G401.6 (cell line): ENCODE measurements at regions not wholly inside any gene's neighbourhood (a gene's known extent, or its start where the extent isn't known, plus 50 kb on each side); places are given as distances from the start of the nearest gene placed in this dataset.

ENCODE experiments used
- FAIRE-seq: peaks from 2 replicates; lab custom pipeline; 2012; peaks lifted over from hg19 to GRCh38; lab: Jason Lieb, UNC

DNA sequence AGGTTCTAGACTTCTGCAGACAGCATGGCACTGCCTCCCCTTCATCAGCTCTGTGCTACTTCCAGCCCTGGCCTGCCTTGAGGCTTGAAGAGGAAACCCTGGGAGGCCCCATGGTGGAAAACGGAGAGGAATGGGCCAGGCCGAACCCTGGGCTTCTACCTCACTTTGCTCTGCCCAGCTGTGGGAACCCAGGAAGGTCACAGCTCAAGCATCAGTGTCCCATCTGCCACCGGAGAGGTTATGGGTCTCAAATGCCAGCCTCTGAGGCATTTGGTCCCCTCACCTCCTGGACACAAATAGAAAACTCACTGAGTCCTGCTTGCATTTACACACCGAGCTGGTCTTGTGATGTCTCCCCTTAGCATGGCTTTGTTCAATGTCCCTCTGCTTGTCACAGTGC lies 80.1 kb upstream of the ALDH1B1 start:
- no peak for FAIRE-seq

- no peak for FAIRE-seq
These were observed 80.9 kb upstream of the ALDH1B1 start for GRCh38 chr9:38311382-38312270.

DNA sequence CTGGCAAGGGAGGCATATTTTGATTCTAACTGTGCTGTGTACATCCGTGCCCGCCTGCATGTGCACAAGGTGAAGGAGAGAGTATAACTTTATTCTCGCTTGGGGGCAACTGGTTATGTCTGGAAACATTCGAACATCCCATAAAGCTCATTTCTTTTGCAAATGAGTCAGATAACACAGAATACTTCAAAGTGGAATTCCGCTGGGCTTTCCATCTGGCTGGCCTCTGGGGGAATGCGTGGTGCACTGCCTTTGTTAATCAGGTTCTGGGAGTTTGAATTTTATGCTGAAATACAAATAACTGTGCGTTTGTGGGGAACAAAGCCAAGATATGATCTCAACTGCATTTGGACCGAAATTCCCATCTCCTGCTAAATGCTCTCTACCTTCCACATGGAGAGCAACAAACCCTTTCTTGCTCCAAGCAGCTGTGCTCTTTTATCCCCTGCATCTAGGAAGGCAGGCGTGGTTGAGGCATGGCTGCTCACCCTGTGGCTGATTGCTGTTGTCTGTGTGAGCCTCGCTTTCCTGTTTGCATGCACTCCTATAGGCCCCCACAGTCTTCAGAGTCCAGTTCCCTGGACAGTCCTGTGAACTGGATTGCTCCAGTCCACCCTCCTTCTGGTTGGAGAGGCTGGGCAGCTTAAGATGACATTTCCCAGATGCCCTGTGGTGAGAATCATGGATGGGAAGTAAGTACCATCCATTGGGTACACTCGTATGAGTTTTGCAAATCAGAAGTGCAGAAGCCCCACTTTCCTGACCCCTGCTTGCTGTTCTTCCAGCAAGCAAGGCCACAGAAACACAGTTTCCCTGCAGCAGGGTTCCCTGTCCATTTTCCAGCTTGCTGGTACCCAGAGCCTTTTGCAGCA lies 82.9 kb upstream of the ALDH1B1 start:
- FAIRE-seq, result no peak

GRCh38 chr9:38308136-38308535 lies 84.4 kb upstream of the ALDH1B1 start:
- no peak for FAIRE-seq

- no peak for FAIRE-seq
These were observed 85.6 kb upstream of the ALDH1B1 start for GRCh38 chr9:38306899-38307298.

DNA sequence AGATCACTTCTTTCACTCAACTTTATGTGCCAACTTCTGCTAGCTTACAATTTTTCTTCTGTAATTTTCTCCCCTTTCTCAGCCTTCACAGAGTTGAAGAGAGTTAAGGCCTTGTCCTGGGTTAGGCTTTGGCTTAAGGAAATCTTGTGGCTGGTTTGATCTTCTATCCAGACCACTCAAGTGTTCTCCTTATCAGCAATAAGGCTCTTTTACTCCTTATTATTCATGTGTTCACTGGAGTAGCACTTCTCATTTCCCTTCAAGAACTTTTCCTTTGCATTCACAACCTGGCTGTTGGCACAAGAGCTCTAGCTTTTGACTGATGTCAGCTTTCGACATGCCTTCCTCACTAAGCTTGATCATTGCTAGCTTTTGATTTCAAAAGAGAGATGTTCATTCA lies 86.9 kb upstream of the ALDH1B1 start:
- FAIRE-seq, result no peak

DNA sequence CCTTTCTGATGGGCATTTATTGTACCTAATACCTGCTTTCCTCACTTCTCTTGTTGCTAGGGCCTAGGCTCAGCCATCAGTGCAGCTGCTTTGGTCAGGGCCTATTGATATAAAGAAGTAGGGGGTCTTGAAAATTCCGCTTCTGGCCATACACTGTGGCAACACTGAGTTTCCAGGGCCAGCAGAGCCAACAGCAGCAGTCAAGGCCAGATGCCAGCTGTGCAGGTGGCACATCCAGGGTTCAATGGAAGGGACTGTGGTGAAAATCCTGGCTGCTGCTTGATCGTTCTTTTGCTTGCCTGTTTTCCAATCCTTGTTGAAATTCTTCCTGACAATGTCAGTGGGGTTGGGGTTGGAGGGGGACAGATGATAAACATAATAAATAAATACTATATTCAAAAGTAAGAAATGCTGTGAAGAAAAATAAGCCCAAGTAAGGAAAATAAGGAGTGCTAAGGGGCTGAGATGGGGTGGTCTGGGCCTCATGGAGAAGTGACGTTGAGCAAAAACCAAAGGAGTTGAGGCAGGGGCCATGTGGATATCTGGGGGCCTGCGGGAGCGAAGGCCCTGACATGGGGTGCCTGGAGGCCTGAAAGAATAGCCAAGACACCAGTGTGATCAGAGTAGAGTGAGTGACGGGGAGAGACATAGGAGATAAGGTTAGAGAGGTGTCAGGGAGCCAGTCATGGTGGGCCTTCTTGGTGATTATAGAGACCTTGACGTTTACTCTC lies 91.0 kb upstream of the ALDH1B1 start:
- FAIRE-seq, result no peak

DNA sequence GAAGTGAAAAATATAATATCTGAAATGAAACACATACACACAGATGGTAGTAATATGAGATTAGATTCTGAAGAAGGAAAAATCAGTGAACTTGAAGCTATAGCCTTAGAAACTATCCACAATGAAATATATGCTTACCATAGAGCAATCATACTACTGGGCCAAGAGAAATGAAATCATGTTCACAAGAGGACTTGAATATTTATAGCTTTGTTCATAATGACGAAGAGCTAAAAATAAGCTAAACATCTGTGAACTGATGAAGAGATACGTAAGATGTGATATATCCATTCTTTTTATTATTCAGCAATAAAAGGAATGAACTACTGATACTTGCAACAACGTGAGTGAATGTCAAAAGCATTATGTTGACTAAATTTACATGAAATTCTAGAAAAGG lies 92.6 kb upstream of the ALDH1B1 start:
- no peak for FAIRE-seq

- FAIRE-seq, result no peak
These were observed 93.6 kb upstream of the ALDH1B1 start for GRCh38 chr9:38298904-38299303.

- no peak for FAIRE-seq
These were observed 94.0 kb upstream of the ALDH1B1 start for GRCh38 chr9:38298503-38298902.

DNA sequence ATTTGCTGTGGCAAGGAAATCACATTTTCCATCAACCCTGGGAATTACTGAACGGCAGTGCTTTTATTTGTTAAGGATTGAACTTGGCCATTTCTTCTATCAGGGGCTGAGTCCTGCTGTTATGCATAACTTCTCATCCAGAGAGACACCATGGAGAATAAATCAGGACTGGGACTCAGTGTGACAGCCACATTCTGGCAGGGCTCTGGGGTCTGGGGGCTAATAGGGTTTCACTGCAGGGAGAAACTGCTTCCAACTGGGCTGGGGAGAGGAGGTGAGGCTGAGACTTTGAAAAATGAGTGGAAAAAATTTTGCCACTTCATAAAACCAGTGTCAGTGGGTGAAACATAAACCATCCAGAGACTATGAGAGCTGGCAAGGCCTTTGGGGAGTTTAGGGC lies 95.7 kb upstream of the ALDH1B1 start:
- FAIRE-seq, result no peak

DNA sequence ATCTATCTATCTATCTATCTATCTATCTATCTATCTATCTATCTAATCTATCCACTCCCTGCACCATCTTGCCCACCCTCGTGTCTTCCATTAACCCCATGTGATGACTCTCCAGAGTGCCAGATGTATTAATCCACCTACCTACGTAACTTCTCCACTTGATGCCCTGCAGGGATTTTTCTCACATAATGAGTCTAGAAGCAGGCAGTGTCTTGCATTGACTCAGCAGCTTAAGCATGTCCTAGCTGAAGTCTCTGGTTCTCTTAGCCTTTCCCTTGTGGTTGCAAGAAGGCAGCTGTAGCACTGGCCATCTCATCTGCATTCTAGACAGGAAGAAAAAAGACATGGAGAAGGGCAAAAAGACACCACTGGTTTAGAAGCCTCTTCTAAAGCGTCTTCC lies 96.7 kb upstream of the ALDH1B1 start:
- FAIRE-seq, result no peak

DNA sequence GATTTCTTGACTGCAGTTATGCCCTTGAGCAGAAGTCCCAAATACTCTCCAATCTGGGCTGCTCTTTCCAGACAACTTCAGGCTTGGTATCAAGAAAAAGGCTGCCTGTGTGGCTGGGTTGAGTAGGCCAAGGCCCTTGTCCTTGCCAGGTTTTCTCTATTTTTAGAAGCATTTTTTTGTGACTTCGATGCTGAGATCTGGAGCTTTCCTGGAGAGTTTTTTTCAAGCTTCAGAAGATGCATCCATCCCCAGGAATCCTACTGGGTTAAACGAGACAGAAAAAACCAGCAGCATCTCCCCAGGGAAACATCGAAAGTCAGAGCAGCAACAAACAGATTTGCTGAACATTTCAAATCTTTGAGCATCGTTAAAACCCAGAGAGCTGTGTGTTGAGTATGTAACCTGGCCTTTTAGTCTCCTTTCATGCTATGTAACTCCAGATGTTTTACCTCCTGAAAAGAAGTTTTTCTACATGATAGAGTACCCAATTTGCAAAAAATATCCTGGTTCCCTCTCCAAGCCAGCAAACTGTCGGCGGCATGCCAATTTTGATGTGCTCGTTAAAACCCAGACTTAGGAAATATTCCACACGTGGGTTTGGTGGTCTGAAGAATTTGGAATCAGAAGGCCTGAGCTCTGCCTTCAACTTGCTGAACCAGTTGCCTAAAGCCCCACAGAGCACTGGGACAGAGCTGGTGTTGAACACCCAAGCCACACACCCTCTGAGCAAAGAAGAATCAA lies 98.1 kb upstream of the ALDH1B1 start:
- FAIRE-seq, result no peak

DNA sequence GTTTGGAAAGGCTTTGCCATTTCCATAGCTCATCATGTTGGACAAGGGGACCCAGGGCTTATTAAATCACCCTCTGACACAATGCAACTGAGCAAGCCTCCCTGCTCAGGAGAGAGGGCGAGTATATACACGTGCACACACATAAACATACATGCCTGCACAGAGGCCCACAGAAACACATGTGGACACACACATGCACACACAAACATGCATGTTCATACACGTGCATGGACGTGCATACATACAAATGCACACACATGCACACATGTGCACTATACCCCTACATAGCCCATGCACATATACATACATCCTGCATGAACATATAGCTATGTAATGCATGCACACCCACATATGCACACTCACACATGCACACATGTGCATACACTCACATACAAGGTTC lies 99.5 kb upstream of the ALDH1B1 start:
- FAIRE-seq, result no peak

- no peak for FAIRE-seq
These were observed 100.0 kb upstream of the ALDH1B1 start for GRCh38 chr9:38292480-38292879.

GRCh38 chr9:38289866-38290245 lies 102.6 kb upstream of the ALDH1B1 start:
- no peak for FAIRE-seq

GRCh38 chr9:38289236-38289865 lies 103.2 kb upstream of the ALDH1B1 start:
- no peak for FAIRE-seq

DNA sequence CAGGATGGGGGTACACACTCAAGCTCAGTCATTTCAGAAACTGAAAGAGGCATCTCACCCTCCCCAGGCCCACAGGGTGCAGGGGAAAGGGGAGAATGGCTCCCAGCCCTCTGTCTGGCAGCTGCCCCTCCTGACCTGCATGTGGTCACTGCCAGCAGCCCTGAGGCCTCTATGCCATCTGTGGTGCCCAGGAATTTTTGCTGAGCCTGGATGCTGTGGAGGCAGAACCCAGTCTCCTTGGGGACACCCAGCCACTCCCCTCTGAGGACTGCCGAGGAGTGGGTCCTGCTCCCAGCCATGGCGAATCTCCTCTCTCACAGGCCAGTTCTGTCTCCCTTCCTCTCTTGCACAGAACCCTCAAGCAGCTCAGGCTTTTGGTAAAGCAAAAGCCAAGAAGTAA lies 104.0 kb upstream of the ALDH1B1 start:
- no peak for FAIRE-seq

GRCh38 chr9:38287420-38287985 lies 105.0 kb upstream of the ALDH1B1 start:
- FAIRE-seq, result no peak

DNA sequence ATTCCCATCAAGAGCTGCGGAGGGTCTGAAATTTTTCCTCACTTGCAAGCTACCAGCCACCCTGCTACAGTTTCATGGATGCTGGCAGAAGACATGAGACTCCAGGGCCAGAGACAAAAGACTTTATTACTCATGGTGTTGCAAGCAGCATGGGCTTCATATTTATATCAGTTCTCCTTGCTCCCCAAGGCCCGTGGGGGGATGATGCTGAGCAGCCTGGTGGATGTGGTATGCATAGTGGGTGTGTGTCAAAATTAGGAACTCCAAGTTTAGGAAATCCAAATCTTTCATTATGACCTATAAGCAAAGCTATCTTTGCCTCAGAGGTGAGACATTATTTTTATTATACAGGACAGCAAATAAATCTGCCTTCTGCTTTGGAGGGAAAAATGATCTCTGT lies 105.7 kb upstream of the ALDH1B1 start:
- FAIRE-seq, result no peak

- no peak for FAIRE-seq
These were observed 106.1 kb upstream of the ALDH1B1 start for GRCh38 chr9:38286357-38286756.
